IPS-18c (cell line): ENCODE measurements at regions not wholly inside any gene's neighbourhood (a gene's known extent, or its start where the extent isn't known, plus 50 kb on each side); places are given as distances from the start of the nearest gene placed in this dataset.

Experiments used
- H3K4me3 ChIP-seq: 2 replicates; pipeline ENCODE4 v1.7.0; 2013; ENCODE audit warnings: low read depth, mild to moderate bottlenecking, low read length, moderate library complexity; ENCODE audit not compliant: insufficient read depth
- H3K9me3 ChIP-seq: one replicate; pipeline ENCODE4 v1.6.1; 2013; ENCODE audit warnings: mild to moderate bottlenecking, low read length, moderate library complexity; ENCODE audit not compliant: control insufficient read depth, insufficient read depth

DNA sequence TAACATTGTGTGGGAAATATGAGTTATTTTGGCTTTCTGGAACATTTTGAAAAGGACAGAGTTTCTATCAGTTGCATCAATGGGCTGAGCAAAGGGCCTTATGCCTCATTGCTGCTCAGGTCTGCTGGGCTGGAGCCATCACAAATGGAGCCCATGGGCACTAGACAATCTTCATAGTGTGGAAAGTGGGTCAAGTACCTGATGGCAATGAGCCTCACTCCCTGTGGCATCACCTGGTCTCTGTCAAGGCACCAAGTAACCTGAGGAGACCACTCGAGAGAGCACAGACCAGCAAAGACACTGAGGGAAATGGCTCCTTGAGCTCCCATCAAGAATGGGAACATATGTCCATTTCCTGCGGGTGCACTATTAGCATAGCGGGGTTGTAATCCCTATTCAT is 96.7 kb upstream of the PPP2R3A start:
- no peak overlapping the region for H3K4me3 ChIP-seq
- H3K9me3 ChIP-seq, result peaks cover 4% of the 10 kb centered on the region

DNA sequence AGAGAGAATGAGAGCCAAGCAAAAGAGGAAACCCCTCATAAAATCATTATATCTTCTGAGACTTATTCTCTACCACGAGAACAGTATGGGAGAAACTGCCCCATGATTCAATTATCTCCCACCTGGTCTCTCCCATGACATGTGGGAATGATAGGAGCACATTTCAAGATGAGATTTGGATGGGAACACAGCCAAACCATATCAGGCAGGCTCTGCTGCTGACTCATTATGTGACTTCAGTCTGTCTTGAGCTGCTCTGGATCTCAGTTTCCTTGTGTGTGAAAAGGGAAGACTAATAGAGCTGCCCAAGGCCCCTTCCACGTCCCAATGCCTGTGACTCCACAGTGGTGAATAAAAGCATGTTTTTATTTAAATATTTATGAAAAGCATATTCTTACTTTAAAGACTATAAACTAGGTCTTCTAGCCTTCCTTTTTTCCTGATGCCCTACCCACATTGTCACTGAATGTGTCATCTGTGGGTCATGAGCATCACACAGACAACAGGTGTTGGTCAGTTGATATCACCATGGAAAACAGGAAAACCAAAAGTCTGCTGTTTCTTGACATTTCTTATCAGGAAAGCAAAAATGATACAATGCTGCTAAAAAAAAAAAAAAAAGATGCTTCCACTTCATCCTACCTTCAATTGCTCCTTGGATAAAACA is 96.0 kb upstream of the PPP2R3A start:
- H3K4me3 ChIP-seq, result no peak overlapping the region
- peaks cover 4% of the 10 kb centered on the region for H3K9me3 ChIP-seq

DNA sequence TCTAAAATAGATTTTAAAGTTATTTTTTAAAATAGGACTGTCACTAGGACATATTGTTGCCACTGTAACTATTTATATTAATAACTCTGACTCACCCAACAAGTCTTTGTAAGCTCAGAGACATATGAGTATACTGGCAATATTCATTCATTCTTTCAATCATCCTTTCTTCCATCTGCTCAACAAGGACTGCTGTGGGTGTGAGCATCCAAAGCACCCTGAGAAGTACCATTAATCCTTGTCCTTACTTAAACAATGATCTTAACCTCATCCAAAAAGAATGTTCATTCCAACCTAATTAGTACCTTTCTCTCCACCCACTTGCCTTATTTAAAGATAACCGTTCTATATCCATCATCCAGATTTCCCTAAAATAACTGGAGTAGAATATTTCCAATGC is 94.2 kb upstream of the PPP2R3A start:
- Histone ChIP-seq H3K9me3 (peaks cover 4% of the 10 kb centered on the region), H3K4me3 (no peak overlapping the region)

DNA sequence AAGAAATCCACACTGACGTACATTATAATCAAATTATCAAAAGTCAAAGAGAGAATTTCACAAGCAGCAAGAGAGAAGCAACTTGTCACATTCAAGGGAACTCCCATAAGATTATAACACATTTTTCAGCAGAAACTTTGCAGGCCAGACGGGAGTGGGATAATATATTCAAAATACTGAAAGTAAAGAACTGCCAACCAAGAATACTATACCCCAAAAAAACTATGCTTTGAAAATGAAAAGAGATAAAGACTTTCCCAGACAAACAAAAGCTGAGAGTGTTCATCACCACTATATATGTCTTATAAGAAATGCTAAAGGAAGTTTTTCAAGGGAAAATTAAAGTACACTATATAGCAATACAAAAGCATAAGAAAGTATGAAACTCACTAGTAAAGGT is 91.5 kb upstream of the PPP2R3A start:
- no peak overlapping the region for H3K4me3 ChIP-seq

DNA sequence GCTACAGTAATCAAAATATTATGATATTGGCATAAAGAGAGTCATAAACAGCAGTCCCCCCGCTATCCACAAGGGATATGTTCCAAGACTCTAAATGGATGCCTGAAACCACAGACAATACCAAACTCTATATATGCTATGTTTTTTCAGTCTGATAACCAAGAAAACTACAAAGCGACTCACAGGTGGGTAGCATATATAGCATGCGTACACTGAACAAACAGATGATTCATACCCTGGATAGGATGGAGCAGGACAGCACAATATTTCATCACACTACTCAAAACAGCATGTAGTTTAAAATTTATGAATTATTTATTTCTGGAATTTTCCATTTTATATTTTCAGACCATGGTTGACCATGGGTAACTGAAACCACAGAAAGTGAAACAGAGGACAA is 87.0 kb upstream of the PPP2R3A start:
- no peaks in the 10 kb centered on the region for H3K9me3 ChIP-seq
- no peak overlapping the region for H3K4me3 ChIP-seq

More for the DNA sequence above, 91.5 kb upstream of the PPP2R3A start:
- H3K9me3 ChIP-seq, result peaks cover 4% of the 10 kb centered on the region

DNA sequence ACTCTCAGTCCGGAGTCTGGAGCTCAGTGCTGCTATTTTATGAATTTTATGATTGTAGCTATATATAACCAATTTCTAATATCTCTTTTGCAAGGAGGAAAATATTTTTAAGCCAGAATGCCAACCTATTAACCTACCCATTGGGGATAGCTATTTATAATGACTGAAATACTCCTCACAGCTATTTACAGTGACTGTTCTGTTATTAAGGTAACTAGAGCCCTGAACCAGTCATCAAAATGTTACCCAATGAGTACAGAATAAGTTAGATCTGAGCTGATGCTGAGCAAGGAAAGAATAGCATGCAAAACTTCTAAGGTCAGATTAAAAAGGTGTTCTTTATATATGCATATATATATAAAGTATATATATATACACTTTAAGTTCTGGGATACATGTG is 79.6 kb upstream of the PPP2R3A start:
- Histone ChIP-seq H3K4me3 (no peak overlapping the region), H3K9me3 (no peaks in the 10 kb centered on the region)

DNA sequence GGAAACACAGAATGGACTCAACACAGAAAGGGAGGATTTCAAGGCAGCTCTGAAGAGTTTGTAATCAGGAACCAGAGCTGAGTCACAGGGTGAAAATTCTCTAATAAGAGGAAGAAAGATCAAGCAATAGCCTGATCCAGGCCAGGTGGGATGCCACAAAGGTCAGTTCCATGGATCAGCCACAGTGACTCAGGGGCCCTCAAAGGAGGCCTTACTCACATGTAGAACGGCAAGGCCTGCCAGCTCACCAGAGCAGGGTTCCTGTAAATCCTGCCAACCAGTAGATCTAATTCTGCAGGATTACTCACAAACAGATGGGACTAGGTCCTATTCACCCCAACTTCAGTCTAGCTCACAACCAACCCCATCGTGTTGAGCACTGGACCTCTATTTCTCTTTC is 78.3 kb upstream of the PPP2R3A start:
- no peaks in the 10 kb centered on the region for H3K9me3 ChIP-seq
- H3K4me3 ChIP-seq, result no peak overlapping the region

DNA sequence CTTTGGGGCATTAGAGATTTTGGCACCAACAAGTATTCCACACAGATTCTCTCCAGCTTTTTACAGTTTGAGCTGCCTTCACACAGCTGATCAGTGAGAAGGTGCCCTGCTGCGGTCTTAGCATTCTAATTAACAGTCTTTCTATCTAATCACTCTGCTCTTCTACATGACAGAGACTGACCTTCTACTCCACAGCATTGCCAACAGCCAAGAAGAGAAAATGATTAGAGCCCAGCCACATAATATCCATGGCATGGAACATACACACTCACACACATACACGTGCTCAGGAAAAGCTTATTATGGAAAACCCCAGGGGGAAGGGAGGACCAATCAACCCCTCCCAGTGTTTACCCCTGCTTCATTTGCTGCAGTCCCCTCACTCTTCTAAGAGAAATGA is 76.1 kb upstream of the PPP2R3A start:
- H3K4me3 ChIP-seq, result no peak overlapping the region
- H3K9me3 ChIP-seq, result no peaks in the 10 kb centered on the region

DNA sequence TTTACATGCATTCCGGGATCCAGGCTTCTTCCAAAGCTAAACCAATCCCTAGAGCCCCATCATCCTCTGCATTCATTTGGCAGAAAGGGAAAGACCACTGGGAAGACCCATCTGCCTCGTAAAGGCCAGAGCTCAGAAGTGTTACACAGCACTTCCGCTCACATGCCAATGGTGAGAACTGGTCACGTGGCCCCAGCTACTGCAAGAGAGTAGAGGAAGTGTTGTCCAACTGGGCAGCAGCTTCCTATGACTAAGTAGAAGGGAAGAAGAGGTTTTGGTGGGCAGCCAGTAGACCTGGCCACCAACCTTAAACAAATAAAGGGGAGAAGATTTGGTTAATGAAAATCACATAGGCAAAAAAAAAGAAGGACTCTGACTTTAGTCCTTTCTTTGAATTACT is 74.4 kb upstream of the PPP2R3A start:
- H3K4me3 ChIP-seq, result no peak overlapping the region

DNA sequence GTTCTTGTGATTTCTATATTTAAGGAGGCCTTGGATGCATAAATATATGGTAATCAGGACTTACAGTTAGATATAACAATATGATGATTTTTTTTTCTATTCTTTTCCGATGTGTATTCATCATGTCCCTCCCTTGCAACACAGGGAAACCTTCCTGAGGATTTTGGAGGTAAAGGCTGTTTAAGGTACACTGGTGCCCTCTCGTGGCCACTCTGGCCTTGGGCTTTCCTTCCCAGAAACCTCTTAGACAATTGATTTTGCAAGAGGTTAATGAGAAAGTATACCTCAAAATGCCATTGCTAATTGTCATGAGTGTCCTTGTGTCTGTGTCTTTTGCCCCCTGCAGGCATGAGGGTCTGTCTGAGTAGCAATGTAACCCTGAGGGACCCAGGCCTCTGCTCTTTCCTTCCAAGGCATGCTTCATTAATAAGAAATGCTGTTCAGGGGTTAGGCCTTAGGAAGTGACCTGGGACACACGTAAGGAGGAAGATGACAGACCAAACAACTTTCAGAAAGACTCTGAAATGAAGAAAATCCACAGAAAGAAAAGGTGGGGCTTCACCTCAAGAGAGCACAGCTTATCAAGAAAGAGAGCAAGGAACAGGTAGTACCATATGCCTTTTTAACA is 70.3 kb upstream of the PPP2R3A start:
- no peak overlapping the region for H3K4me3 ChIP-seq
- no peaks in the 10 kb centered on the region for H3K9me3 ChIP-seq

More for the DNA sequence above, 74.4 kb upstream of the PPP2R3A start:
- H3K9me3 ChIP-seq, result no peaks in the 10 kb centered on the region

DNA sequence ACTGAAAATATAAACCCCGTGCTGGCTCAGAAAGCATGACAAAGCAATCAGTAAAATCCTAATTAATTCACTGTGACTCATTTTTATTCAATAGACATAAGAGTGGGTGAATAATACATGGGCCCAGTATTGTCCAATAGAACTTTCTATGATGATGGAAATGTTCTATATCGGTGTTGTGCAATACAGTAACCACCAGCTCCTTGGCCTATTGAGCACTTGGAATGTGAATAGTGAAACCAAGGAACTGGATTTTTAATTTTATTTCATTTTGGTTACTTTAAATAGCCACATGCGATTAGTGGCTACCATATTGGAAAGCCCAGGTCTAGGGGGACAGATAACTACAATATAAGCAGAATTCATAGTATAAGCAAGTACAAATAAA is 69.8 kb upstream of the PPP2R3A start:
- Histone ChIP-seq H3K4me3 (no peak overlapping the region), H3K9me3 (no peaks in the 10 kb centered on the region)

DNA sequence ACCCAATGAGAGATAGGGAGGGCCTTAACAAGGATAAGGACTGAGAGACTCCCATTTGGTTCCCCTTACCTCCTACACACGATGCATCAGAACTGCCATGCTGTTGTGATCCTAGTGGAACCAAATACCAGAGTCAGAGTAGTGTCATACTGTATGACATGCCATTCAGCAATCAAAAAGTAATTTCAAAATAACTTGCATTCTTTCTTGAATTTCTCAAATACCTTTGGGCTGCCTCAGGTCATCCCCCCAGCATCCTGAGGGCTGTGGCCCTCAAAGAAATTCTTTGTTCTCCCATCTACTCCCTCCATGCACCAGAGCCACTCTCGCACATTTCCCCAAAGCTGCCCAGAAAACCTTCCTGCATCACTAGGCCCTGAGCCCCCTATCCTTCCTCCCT is 68.9 kb upstream of the PPP2R3A start:
- H3K9me3 ChIP-seq, result no peaks in the 10 kb centered on the region
- no peak overlapping the region for H3K4me3 ChIP-seq

DNA sequence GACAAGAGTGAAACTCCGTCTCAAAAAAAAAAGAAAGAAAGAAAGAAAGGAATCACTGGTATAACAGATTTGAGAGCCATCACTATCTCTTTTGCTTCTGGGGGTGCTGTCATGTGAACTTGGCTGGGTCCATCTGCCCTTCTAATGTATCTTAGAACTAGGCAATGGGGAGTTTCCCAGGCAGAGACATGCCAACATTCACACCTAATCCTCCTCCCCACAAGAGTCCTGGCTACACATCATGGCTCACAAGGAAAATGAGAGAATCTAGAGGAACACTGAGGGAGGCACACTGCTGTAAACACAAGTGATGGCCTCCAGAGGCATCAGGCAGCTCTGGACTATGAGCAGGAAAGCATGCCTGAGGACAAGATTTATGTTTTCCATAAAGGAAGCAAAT is 67.8 kb upstream of the PPP2R3A start:
- no peak overlapping the region for H3K4me3 ChIP-seq
- no peaks in the 10 kb centered on the region for H3K9me3 ChIP-seq

DNA sequence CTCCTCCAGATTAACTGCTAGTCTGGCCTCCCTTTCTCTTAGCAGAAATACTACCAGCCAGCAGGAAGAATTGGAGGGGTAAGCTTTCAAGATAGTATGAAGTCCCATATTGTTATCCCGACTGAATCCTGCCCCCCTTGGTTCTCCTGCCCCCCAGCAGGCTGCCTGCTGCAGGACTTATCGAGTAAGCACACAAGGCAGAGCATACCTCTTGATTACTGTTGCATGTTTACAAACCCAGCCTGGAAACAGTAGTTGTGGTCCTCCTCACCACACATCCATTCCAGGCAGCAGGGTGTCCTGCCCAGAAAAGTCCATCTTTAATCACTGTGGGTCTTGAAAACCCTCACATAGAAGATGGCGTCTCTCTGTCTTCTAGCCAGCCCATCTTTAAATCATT is 66.8 kb upstream of the PPP2R3A start:
- Histone ChIP-seq H3K4me3 (no peak overlapping the region), H3K9me3 (no peaks in the 10 kb centered on the region)

DNA sequence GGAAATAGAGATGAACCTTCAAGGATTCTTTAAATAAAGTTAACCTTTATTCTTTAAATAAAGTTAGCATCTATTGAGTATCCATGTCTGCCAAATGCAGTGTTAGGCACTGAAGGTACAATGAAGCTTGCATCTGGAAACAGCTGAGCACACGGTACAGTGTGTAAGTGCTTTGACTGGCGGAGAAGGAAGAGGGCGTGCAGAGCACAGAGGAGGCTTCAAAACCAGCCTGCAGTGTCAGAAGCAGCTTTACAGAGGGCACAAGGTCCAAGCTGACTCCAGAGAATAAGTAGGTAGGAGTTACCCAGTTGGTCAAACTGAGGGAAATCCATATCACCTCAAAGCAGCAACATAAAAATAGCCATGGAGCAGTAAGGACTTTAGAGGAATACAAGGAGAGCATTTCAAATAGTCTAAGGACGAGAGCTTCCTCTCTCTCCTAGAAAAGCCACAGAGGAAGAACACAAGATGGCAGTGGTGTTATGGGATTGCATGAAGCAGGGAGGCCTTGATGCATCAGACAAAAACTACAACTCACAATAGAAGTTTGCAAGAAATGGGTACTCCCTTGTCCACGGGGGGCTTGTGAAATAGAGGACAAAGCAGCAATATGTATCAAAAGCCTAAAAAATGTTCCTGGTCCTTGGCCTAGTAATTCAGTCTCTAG is 60.3 kb upstream of the PPP2R3A start:
- Histone ChIP-seq H3K4me3 (no peak overlapping the region), H3K9me3 (no peaks in the 10 kb centered on the region)

DNA sequence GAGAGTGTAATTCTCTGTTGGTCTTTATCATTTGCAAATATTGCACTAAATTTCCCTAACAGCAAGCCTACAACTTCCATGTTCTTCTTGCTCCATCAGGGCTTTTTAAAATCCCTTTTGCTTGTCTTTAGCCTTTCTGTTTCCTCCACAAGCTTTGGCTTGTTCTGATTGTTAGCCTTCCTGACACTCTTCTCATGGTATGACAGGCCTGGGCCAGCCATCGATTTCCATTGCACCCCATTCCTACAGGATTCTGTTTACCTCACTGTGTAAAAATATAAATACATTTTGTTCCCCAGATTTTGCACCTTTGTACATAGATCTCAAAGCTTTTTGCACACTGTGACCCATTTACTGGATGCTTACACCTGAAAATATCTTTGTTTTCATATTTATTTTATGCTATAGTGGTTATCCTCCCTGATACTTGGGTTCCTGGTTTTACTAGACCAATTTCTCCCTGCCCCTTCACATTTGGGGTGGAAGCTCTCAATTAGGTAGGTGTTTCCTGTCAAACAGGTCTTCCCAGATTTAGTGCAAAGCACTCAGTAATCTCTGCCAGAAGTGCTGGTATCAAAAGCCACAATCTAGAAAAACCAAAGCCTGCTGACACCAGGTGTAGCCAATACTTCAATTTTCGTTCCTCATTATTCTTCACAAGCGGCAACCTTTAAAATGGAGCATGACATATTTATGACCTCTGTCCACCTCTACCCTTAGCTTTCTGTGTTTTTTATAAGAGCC is 57.9 kb upstream of the PPP2R3A start:
- H3K4me3 ChIP-seq, result no peak overlapping the region
- no peaks in the 10 kb centered on the region for H3K9me3 ChIP-seq

DNA sequence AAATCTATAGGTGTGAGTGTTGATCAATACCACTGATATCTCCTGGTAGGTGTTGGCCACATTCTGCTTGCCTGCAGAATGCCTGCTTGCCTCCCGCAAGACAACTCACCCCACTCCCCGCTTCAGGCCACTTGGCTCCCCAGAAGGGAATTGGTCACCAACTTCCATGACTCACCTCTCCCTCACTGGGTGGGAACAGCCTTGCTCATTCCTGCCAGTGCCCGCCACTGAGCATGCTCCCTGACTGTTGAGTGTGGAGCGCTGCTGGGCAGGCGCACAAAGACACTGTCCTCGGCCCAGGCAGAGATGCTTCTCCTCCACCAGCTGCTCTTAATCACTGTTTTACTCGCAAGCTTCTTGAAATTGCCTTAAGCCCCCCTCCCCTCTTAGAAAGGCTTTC is 57.3 kb upstream of the PPP2R3A start:
- no peaks in the 10 kb centered on the region for H3K9me3 ChIP-seq
- no peak overlapping the region for H3K4me3 ChIP-seq

DNA sequence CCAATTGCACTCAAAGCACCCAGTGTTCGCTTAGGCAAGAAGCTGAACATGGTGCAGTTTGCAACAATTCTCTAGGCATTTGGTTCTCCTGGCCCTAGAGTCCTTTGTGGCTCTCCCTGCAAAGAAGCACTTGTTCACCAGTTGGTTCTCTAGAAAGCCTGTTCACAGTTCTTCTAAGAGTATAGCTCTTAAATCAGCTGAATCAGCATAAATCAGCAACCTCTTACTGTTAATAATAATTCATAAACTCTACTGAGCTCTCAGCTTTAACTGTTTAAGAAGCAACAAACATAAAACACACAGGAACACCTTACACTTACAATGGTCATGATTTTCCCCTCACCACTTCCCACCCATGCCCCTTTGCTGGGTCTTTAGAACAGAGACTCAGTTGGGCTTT is 56.8 kb upstream of the PPP2R3A start:
- H3K4me3 ChIP-seq, result no peak overlapping the region
- H3K9me3 ChIP-seq, result no peaks in the 10 kb centered on the region
